DOHH2 (cell line): ENCODE measurements at regions not wholly inside any gene's neighbourhood (a gene's known extent, or its start where the extent isn't known, plus 50 kb on each side); places are given as distances from the start of the nearest gene placed in this dataset.

Experiments
- CTCF ChIP-seq: fragments of 200-600 bp; sonication (generic); IDR thresholded peaks from one replicate; pipeline ENCODE4 v1.5.1; 2014; ENCODE audit warnings: antibody characterized with exemption, mild to moderate bottlenecking, low read depth, low read length; ENCODE audit not compliant: poor library complexity, severe bottlenecking
- EZH2phosphoT487 ChIP-seq: fragments of 200-600 bp; sonication (generic); IDR thresholded peaks from 2 replicates; pipeline ENCODE4 v1.6.1; 2017; ENCODE audit warnings: borderline replicate concordance, mild to moderate bottlenecking, antibody characterized with exemption, low read length, moderate library complexity, mixed read lengths

- no peak for TF ChIP-seq EZH2phosphoT487
- TF ChIP-seq CTCF = no peak
Measured at GRCh38 chr5:155575861-155576260, 562.3 kb downstream of the KIF4B start.
